A673 (cell line): ENCODE measurements at regions not wholly inside any gene's neighbourhood (a gene's known extent, or its start where the extent isn't known, plus 50 kb on each side); places are given as distances from the start of the nearest gene placed in this dataset.

Source experiments
- EZH2 ChIP-seq: fragments of 200-600 bp; sonication (generic); IDR thresholded peaks from 2 replicates; pipeline ENCODE4 v1.6.1; 2017; ENCODE audit warnings: borderline replicate concordance, low read depth, mild to moderate bottlenecking, mixed read lengths, antibody characterized with exemption, low read length; ENCODE audit not compliant: poor library complexity, severe bottlenecking
- TF ChIP-seq, protein P1 (sequence below): fragments of 300-800, 200-600 bp; sonication (generic); conservative IDR thresholded peaks from 2 replicates; pipeline ENCODE4 v1.5.1; 2017; ENCODE audit warnings: low read depth, mild to moderate bottlenecking, antibody characterized with exemption, low read length, moderate library complexity, mixed read lengths

- TF ChIP-seq, protein P1, sequence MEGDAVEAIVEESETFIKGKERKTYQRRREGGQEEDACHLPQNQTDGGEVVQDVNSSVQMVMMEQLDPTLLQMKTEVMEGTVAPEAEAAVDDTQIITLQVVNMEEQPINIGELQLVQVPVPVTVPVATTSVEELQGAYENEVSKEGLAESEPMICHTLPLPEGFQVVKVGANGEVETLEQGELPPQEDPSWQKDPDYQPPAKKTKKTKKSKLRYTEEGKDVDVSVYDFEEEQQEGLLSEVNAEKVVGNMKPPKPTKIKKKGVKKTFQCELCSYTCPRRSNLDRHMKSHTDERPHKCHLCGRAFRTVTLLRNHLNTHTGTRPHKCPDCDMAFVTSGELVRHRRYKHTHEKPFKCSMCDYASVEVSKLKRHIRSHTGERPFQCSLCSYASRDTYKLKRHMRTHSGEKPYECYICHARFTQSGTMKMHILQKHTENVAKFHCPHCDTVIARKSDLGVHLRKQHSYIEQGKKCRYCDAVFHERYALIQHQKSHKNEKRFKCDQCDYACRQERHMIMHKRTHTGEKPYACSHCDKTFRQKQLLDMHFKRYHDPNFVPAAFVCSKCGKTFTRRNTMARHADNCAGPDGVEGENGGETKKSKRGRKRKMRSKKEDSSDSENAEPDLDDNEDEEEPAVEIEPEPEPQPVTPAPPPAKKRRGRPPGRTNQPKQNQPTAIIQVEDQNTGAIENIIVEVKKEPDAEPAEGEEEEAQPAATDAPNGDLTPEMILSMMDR = no peak
- no peak for TF ChIP-seq EZH2
Observed at GRCh38 chr1:171403393-171403792, 81.9 kb upstream of the PRRC2C start.
